ENCODE measurements at regions not wholly inside any gene's neighbourhood (a gene's known extent, or its start where the extent isn't known, plus 50 kb on each side); places are given as distances from the start of the nearest gene placed in this dataset.
"Not testable (repeated sequence)": the region's sequence is repeated elsewhere in the genome, so short reads cannot be mapped to it uniquely, and the experiment has no call there.

DNA sequence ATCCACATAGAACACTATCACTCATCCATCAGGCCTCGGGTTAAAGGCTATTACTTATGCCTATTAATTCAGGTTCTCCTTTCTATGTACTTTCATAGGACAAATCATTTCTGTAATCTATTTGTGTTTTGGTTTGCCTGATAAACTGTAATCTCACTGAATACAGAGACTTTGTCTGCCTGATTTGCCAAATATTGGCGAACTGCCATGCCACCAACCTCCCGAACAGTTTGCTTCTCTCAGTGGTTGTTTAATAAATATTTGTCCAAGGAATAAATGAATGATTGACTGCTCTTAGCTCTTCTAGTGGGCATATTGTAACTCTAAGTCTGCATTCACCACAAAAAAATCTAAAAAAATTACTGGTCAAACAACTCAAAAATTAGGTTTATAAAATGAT lies 170.1 kb upstream of the ZFP64 start:
- no peak for DNase-seq

DNA sequence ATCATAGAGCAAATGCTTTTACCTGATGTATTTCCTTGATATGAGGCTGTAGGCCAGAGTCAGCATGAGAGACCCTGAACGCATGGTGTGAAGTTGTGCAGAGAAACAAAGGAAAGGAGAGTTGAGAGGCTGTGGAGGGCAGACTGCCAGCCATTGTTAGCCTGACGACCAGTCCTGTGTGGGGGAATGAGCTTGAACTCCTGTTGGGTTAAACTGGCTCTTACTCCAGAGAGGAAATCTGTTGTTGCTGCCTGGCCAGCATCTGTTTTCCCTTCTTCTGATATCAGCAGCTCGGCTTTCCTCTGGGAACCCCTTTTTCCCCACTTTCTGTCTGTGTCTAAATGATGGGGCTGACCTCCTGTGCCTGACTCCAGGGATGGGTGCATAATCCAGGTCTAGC lies 158.2 kb upstream of the ZFP64 start:
- DNase-seq, result no peak

DNA sequence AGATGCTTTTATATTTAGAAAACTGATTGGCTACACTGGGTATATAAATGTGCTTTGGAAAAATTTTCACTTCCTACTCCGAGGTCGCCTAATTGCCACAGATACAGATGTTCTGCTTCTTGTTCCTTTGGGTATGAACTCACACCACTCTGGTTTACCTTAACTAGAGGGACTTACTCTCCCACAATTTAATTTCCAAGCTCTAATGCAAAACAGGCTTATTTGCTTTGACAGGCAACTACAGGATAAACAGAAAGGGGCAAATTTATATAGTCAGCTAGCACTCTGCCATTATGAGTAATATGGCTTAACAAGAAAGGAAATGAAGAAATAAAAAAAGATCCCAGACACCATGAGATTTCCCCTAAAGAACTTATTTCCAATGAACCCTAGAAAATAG lies 156.9 kb upstream of the ZFP64 start:
- DNase-seq, result no peak

DNA sequence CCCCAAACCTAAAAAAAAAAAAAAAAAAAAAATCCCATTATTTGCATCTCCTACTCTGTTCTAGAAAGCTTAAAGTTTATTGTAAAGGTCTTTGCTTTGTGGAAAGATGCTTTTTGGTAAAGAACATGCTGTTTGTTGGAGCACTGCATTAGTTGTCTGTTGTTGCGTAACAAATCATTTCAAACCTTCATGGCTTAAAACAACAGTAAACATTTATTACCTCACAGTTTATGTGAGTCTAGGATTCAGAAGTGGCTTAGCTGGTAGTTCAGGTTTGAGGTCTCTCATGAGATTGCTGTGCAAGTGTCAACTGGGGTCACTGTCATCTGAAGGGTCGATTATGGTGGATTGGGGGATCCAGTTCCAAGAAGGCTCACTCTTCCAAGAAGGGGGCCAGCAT lies 155.2 kb upstream of the ZFP64 start:
- no peak for DNase-seq

DNA sequence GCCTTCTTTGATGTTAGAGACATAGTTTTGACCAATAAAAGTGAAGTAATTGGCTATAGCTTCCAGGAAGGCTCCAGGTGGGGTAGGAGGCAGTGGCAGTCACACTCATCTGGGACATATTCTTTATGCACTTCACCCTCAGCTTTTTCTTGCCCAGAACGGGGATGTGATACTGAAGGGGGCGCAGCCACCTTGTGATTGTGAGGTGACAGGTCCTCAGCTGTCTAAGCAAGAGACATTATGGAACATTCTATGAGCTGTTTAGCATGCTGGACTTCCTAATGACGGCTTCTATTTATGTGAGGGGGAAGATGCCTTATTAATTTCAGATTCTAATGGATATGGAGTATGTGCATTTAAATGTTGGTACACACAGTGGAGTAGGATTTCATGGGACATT lies 151.3 kb upstream of the ZFP64 start:
- DNase-seq, result no peak

DNA sequence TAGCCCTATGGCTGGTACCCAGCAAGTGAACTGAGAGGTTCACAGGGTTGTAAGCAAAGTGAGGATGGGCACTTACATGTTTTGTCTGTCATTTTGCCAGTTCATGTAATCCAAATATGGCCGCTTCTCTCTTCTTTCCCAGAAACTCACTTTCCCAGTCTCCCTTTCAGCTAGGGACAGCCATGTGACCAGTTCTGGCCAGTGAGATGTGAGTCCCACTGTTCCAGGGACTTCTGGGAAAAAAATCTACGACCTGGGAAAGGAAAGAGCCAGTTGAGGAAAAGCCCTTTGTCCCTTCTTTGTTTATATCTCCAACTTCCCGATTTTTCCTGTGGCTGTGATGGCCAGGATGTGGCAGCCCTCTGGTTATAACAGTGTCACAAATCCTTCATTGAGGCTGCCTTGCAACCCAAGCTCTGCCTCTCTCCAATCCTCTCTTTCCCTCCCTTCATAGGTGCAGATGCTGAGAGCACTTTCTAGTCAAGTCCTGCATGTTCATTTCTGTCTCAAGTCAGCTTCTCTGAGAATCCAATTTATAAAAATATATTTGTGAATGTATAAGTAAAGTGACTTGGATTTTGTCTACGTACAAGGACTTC lies 148.6 kb upstream of the ZFP64 start:
- DNase-seq, result no peak

DNA sequence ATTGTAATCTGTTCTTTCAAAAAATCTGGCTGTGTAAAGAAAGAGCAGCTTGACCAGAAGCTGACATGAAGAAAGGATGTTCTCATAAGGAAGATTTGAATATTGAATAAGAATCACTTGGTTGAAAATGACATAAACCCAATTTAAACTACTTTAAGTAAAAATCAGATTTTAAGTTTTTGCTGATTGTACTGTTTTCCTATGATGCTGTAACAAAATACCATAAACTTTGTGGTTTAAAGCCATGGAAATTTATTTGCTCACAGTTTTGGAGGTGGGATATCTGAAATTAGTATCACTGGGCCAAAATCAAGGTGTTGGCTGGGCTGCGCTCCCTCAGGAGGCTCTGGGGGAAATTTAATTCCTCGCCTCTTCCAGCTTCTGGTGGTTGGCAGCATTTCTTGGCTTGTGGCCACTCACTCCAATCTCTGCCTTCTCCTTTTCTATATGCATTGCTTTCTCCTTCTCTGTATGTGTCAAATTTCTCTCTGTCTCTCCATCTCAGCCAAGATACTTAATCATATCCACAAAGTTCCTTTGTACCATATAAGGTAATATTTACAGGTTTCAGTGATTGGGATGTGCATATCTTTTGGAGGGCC lies 141.2 kb upstream of the ZFP64 start:
- no peak for DNase-seq

DNA sequence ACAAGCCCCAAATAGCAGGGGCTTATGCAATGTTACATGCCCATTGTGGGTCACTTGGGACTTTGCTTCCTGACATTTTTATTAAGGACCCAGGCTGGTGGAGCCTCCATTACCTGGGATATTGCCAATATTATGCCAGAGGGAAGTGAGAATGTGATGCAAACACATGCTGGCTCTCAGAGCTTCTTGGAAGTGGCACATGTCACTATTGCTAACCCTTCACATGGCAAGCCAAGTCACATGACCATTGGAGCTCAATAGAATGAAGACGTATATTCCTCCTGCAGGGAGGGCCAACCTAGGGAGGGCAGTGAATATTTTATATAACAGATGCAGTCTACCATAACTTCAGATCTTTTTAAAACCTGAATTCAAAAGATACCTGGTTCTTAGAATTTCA lies 140.7 kb upstream of the ZFP64 start:
- DNase-seq, result no peak

DNA sequence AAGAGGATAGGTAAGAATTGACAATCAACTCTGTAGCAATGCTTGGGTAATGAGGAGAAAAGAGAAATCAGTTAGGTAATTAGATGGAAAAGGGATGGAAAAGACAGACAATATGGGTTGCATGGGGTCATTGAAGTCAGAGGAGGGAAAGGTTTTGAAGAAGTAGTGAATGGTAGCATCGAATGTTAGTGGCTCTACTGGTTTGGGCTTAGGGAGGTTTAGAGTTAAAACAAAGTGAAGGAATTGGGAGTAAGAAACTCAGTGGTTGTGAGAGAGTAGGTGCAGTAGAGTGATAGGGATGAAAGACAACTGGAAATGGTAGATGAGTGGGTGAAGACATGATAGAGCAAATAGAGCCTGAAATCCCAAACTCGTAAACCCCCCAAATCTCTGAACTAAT lies 140.1 kb upstream of the ZFP64 start:
- no peak for DNase-seq

DNA sequence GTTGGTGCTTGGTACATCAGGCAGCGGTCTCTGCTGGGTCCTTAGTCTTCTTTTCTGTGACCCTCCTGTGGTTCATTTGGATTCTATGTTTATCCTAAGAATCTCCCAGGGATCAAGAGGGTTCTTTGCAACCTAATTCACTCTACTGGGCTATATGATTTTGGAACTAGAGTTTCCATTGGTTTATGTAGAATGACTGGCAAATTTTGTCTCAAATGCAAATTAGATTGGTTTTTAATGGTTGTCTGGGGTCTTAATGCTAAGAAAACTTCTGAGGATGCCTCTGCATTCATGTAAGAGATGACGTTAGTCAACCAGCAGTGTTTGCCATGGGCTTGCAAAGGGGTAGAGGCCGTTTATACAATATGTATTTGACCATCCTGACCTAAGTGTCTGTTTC lies 129.8 kb upstream of the ZFP64 start:
- DNase-seq, result no peak

DNA sequence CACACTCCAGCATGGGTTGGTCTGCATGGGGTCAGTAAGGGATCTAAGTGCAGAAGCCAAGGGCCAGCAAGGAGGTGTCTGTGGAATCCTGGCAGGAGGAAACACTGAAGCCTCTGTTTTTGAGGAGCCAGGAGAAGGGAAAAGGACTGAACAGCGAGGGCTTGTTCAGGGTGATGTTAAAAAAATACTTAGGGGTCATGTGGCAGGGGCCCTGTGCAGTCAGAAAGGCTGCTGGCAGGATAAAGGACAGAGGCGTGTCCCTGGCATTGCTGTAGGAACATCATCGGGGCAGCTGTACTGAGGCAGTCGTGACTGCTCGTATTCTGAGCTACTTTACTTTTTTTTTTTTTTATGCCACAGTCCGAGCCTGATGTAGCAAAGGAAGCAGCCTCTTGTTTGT lies 127.1 kb upstream of the ZFP64 start:
- DNase-seq, result no peak

DNA sequence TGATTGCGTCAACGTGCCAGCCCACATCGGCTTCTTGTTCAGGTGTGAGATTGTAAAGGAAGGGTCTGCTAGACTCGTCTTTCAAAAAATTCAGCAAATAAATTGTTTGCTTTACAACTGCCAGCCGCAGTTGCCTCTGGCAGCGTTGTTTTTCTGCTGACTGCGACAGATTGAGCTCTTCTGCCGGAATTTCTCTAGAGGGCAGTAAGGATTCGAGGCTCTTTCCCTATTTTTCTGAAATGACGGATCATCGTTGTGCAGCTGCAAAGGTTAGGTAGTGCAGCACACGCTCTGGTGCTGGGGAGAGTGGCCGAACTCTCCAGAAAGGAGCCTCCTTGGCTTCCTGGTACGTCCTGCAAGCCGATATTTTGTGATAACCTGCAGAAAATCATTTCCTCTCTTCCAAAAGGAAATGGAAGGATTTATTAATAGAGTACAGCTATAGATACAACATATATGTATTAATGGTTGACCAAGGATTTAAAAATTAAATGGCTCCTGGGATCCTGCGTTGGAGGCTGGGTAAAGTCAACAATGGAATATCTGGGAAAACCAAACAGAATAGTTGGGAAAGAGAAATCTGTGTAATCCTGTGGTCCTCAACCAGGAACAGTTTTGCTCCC lies 121.9 kb upstream of the ZFP64 start:
- DNase-seq, result no peak

DNA sequence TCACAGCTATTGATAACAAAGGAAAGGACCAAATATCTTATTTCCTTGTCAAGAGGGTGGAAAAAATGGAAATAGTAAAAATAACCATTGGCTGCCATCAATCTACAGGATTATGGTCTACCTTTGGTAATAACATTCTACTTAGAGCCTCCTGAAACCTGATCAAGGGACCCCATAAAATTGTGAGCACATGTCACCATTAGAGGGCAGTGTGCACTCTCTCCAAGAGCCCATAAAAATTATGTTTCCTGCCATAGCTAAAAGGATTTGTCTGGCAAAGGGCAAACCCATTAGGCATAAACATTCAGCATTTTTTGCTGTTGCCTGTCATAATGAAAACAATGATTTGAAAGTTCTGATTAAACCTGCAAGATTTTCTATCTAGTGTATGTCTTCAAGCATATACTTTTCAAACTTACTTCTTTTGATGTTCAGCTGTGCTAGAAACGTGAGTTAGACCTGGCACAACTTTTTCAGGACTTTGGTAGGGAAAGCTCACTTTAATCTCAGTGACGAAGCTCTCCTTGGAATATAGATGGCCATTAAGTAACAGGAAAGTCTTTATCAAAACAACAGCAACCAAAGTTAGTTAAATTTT lies 120.7 kb upstream of the ZFP64 start:
- DNase-seq, result no peak

DNA sequence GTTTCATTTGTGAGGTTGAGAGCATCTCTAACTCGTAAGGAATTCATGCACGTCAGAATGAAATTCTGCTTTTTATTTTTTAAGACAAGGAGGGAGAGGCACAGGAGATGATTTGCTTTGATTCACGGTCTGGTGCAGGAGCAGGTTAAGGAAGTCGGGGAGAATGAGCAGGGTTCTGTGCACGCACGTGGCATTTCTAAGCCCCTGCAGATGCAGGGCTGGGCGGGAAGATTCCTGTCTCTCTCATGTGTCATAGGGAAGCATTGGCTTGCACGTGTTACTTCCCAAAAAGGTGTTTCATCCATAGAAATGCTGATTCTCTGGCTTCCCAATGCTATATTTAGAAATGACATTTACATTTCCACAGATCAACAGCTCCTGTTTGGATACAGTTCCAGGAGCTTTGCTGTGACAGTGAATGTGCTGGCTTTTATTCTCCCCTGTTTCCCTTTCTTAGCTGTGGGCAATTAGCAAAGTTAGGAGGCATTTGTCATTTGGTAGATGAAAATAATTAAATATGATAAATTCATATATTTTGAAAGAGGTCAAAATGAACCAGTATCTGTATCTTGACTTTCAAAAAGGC lies 119.7 kb upstream of the ZFP64 start:
- DNase-seq, result no peak

DNA sequence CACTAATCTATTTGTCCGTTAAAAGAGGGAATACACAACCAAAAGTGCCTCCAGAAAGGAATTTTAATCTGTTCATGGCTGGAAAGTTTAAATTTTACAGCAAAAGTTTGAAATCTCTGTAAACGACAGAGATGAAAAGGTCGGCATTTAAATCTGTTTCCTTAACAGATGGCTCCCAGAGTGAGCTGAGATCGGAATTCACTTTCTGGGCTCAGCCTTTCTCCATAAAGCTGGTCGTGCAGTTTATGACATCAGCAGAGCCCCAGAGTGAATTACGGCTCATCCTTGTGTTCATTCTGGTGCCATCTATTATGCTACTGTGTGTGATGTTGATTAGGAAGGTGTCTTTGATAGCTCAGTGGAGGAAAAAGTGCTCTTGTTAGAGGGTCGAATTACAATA lies 117.6 kb upstream of the ZFP64 start:
- DNase-seq, result no peak

DNA sequence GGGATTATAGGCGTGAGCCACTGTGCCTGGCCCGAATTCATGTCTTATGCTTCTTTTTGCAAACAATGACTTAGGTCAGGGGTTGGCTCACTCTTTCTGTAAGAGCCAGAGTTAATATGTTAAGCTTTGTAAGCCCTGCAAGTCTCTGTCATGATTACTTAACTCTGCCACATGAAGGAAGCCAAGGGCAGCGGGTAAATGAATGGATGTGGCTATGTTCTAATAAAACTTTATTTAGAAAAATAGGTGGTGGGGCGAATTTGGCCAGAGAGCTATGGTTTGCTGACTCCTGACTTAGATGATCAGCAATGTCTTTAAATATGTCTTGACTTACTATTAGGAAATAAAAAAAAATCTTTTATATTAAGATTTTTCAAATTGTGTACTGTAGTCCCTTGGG lies 114.9 kb upstream of the ZFP64 start:
- DNase-seq, result no peak

DNA sequence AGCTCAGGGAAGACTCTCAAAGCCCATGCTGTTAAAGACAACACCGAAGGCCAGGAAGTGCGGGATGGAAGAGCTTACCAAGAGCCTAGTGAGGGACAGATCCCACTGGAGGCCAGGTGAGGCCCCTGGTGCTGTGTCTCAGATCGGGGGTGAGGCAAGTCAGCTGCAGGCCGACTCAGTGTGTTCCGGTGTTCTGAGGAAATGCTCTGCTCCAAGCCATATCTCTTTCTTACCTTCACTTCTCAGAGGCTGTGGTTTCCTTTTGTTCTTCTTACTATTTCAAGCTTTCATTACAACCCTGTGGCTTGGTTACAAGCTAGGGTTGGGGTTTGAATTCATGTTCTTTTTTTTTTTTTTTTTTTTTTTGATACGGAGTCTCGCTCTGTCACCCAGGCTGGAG lies 114.3 kb upstream of the ZFP64 start:
- peak; percentile 27 for DNase-seq

DNA sequence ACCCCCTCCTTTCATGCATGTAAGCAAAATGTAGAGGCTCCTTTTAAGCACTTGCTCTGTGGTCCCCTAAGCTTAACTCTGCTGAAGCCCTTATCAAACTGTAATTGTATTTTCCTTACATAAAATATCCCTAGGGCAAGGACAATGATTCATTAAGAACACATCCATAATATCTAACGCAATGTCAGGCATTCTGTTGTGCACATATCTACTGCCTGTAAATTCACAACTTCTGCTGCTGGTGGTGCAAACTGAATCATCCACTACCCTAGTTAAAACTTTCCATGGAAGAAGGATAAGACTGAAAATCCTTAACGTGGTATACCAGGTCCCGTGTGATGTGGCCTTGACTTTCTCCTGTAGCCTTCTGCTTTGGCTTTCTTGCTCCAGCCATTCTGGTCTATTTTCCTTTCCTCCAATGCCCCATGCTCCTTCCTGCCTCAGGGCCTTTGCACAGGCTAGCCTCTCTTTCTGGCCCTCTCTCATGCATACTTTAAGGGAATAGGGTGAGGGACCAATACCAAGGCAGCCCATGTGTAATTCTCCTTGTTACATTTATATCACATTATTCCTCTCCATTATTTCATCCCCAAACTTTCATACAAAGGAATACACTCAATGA lies 113.6 kb upstream of the ZFP64 start:
- DNase-seq, result no peak

DNA sequence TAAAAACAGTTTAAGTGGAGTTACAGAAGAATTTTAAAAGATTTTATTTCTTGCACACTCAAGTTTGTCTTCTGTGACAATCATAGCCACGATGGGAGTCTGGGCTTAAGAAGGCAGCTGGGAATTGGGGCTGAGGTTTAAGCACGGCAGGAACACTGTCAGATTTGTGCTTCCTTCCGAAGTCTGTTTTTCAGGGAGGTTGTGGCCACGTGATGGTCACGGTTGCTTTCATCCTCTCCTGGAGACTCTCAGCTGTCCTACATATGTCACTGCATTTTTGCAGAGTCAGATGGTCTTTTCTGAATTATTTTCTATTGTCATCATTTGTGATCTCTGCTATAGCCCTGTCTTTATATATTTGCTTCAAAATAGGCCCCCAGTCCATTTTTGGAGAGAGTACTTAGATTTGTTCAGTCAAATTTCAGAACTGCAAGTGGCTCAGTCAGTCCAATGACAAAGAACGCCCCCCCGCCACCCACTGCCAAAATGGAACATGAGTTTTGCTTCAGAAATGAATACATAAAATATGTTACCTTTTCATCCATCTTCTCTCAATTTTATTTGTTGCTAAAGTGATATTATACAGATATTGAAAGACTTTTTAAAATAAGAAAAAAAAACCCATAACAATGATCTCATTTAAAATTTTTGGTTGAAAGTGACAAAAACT lies 111.8 kb upstream of the ZFP64 start:
- DNase-seq, result no peak

DNA sequence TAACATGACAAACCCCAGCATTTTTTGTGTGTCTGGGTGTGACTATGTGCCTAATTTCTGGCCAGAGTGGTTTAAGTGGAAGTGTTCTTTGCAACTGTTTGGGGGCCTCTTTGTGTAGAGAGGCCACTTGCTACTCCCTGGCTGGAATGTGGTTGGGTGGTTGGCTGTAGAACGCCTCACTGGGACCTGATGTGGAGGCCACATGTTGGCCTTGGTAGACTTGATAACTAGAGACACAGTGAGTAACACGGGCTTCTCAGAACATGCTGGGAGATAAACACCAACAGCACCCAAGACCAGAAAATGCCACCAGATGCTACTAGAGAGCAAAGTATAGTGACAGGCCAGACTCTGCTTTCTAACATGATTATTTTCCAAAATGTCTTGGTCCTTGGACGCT lies 111.2 kb upstream of the ZFP64 start:
- no peak for DNase-seq

DNA sequence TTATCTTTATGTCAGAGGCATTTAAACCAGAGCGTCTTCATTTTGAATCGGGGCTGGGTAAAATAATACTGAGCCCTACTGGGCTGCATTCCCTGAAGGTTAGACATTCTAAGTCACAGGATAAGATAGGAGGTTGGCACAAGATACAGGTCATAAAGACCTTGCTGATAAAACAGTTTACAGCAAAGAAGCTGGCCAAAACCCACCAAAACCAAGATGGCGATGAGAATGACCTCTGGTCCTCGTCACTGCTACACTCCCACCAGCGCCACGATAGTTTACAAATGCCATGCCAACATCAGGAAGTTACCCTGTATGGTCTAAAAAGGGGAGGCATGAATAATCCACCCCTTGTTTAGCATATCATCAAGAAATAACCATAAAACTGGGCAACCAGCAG lies 110.5 kb upstream of the ZFP64 start:
- DNase-seq, result not testable (repeated sequence)

DNA sequence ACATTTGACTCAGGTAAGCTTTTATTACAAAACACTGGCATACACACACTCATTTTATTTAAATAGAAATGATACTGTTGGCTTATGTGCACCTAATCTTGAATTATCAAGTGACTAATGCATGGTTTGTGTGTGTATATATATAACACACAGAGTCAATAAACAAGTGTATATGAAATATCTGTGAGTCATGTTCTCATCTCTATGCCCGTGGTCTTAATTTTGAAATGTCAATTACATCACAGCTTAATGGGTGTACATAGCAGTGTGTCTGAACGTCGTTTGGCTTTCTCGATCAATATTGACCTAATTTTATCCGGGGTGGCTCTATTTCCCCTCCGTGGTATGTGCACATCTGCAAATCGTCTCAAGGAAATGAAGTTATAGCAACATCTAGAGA lies 104.0 kb upstream of the ZFP64 start:
- no peak for DNase-seq

DNA sequence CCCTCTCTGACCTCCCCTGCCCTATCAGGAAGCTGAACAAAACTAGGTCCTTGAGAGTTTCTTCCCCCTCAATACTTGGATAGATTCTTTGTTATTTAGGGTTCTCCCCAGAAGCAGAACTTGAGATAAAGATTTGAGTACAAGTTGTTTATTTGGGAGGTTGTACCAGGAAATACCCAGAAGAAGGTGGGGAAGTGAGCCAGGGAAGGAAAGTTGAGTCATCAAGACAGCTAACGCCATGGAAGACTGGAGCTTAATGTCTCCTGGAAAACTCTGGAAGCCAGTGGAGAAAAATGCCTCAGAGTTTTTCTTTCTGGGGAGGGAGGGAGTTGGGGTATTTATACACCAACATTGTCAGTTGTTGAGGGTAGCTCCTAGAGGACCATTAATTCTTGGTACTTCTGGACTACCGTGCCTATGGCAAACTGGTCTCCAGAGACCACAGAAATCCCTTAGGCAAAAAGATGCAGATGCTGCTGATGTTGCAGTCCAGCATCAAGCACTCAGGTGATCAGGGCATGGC lies 102.6 kb upstream of the ZFP64 start:
- no peak for DNase-seq

Measured in activated T-cell treated with anti-CD3 and anti-CD28 coated beads, Interleukin-2, amount 50 U/mL, for 1 hour (primary cell).